SK-N-SH treated with all-trans-retinoic acid at 6 μM for 48 hours (cell line): ENCODE measurements at regions not wholly inside any gene's neighbourhood (a gene's known extent, or its start where the extent isn't known, plus 50 kb on each side); places are given as distances from the start of the nearest gene placed in this dataset.

ENCODE experiments used
- ATAC-seq: fragments of 200-7000 bp; cut with Tn5 transposase; 3 replicates; pipeline ENCODE4 v1.9.1; 2020; ENCODE audit warnings: mild to moderate bottlenecking, moderate library complexity
- ARNTL ChIP-seq: fragments of 450-650 bp; formaldehyde crosslinking; IDR thresholded peaks from 2 replicates; pipeline ENCODE4 v1.5.0; 2020; ENCODE audit warnings: low read depth, mild to moderate bottlenecking, moderate library complexity, borderline replicate concordance
- BACH2 ChIP-seq: fragments of 250-450 bp; sonication (Bioruptor Pico); IDR thresholded peaks from 2 replicates; pipeline ENCODE4 v1.9.0; 2021; ENCODE audit warnings: mild to moderate bottlenecking, borderline replicate concordance
- CSDC2 ChIP-seq: fragments of 250-450 bp; sonication (Bioruptor Pico); IDR thresholded peaks from 2 replicates; pipeline ENCODE4 v1.5.0; 2020; ENCODE audit warnings: mild to moderate bottlenecking, moderate library complexity
- ESRRG ChIP-seq: fragments of 250-450 bp; sonication (Bioruptor Pico); IDR thresholded peaks from 2 replicates; pipeline ENCODE4 v1.6.1; 2021; ENCODE audit warnings: mild to moderate bottlenecking
- GLIS3 ChIP-seq: fragments of 250-450 bp; sonication (Bioruptor Pico); IDR thresholded peaks from 2 replicates; pipeline ENCODE4 v1.5.0; 2020; ENCODE audit warnings: mild to moderate bottlenecking, moderate library complexity
- ISL1 ChIP-seq: fragments of 250-450 bp; sonication (Bioruptor Pico); IDR thresholded peaks from 2 replicates; pipeline ENCODE4 v2.1.2; 2022; ENCODE audit warnings: mild to moderate bottlenecking, moderate library complexity
- OSR1 ChIP-seq: fragments of 250-450 bp; sonication (Bioruptor Pico); IDR thresholded peaks from 2 replicates; pipeline ENCODE4 v1.8.0; 2022; ENCODE audit warnings: moderate library complexity, mild to moderate bottlenecking, inconsistent platforms
- PPARA ChIP-seq: fragments of 250-450 bp; sonication (Bioruptor Pico); IDR thresholded peaks from 2 replicates; pipeline ENCODE4 v1.5.0; 2020; ENCODE audit warnings: mild to moderate bottlenecking, borderline replicate concordance
- RARB ChIP-seq: fragments of 250-450 bp; sonication (Bioruptor Pico); IDR thresholded peaks from 2 replicates; pipeline ENCODE4 v1.8.0; 2021; ENCODE audit warnings: mild to moderate bottlenecking, moderate library complexity
- SNAI2 ChIP-seq: fragments of 250-450 bp; sonication (Bioruptor Pico); IDR thresholded peaks from 2 replicates; pipeline ENCODE4 v1.5.0; 2020; ENCODE audit warnings: mild to moderate bottlenecking, moderate library complexity
- TCF4 ChIP-seq: fragments of 250-450 bp; sonication (Bioruptor Pico); IDR thresholded peaks from 2 replicates; pipeline ENCODE4 v1.8.0; 2021; ENCODE audit warnings: mild to moderate bottlenecking, moderate library complexity, borderline replicate concordance
- TOX ChIP-seq: fragments of 250-450 bp; sonication (Bioruptor Pico); IDR thresholded peaks from 2 replicates; pipeline ENCODE4 v1.8.0; 2021; ENCODE audit warnings: mild to moderate bottlenecking, moderate library complexity, borderline replicate concordance
- ZC3H10 ChIP-seq: fragments of 250-450 bp; sonication (Bioruptor Pico); IDR thresholded peaks from 2 replicates; pipeline ENCODE4 v1.5.1; 2021; ENCODE audit warnings: mild to moderate bottlenecking, moderate library complexity
- ZFP3 ChIP-seq: fragments of 250-450 bp; sonication (Bioruptor Pico); IDR thresholded peaks from 2 replicates; pipeline ENCODE4 v1.5.0; 2020; ENCODE audit warnings: mild to moderate bottlenecking, moderate library complexity
- ZFP30 ChIP-seq: fragments of 450-650 bp; formaldehyde crosslinking; IDR thresholded peaks from 2 replicates; pipeline ENCODE4 v1.5.0; 2022; ENCODE audit warnings: mild to moderate bottlenecking, moderate library complexity
- ZNF565 ChIP-seq: fragments of 450-650 bp; formaldehyde crosslinking; conservative IDR thresholded peaks from 2 replicates; pipeline ENCODE4 v1.5.0; 2020; ENCODE audit warnings: low read depth, mild to moderate bottlenecking, moderate library complexity
- ZNF70 ChIP-seq: fragments of 450-650 bp; formaldehyde crosslinking; IDR thresholded peaks from 2 replicates; pipeline ENCODE4 v1.5.0; 2020; ENCODE audit warnings: mild to moderate bottlenecking, moderate library complexity
- TF ChIP-seq, protein P1 (sequence below): fragments of 250-450 bp; sonication (Bioruptor Pico); IDR thresholded peaks from 2 replicates; pipeline ENCODE4 v1.8.0; 2021; ENCODE audit warnings: low read depth, mild to moderate bottlenecking, moderate library complexity, borderline replicate concordance
- TF ChIP-seq, protein P2 (sequence below): fragments of 250-450 bp; sonication (Bioruptor Pico); IDR thresholded peaks from 2 replicates; pipeline ENCODE4 v1.5.1; 2020; ENCODE audit warnings: low read depth, mild to moderate bottlenecking, moderate library complexity
- TF ChIP-seq, protein P3 (sequence below): fragments of 250-450 bp; sonication (Bioruptor Pico); IDR thresholded peaks from 2 replicates; pipeline ENCODE4 v1.5.1; 2021; ENCODE audit warnings: mild to moderate bottlenecking, moderate library complexity
- TF ChIP-seq, protein P4 (sequence below): fragments of 250-450 bp; sonication (Bioruptor Pico); IDR thresholded peaks from 2 replicates; pipeline ENCODE4 v1.5.0; 2020; ENCODE audit warnings: mild to moderate bottlenecking, moderate library complexity

DNA sequence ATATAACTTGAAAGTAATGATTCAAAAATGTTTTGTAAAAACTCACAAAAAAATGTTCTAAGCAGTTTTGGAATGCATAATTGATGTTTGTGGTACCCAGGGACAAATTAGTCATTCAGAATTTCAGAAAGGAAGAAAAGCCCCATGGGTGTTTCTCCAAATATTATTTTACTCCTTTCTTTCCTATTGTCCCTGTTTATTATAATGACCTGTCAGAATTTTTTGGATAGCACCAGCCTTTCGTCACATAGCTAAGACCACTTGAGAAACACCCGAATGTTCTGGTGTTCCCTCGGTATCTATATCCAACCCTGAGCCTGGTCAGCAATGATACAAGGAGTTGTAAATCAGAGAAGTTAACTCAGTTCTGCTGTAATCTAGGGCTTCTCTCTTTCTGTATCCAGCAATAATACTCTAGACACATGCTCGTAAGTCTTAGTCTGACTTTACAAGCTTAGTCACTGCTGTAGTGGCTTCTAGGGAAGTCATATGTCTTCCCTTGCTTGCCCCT, 64.8 kb upstream of the MEOX2 start:
- no peak for TF ChIP-seq GLIS3
- no peak for TF ChIP-seq CSDC2 (CRISPR knock-in tag)
- no peak for TF ChIP-seq RARB (CRISPR knock-in tag)
- no peak for TF ChIP-seq ZNF565 (CRISPR knock-in tag)
- TF ChIP-seq ZC3H10 (CRISPR knock-in tag) = no peak
- no peak for TF ChIP-seq TOX (CRISPR knock-in tag)
- TF ChIP-seq ESRRG (CRISPR knock-in tag) = no peak
- no peak for TF ChIP-seq ISL1
- ATAC-seq = no peak

DNA sequence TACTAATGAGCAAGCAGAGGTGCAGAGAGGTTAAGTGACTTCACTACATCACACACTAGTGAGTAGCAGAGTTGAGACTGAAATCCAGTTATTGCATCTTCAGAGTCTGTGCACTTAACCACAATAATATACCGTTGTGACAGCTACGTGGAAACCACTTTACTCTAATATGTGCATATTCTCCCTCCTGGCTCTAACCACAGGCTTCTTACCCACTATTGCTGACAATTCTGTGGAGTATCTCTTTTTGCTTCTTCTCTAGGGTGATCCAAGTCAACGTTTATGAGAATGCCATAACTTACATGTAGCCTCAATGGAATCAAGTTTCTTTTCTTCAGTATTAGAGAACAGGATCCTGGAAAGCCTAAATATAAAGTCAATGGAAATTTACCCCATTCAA, 64.2 kb upstream of the MEOX2 start:
- TF ChIP-seq ZNF565 (CRISPR knock-in tag) = no peak
- TF ChIP-seq, protein P1, sequence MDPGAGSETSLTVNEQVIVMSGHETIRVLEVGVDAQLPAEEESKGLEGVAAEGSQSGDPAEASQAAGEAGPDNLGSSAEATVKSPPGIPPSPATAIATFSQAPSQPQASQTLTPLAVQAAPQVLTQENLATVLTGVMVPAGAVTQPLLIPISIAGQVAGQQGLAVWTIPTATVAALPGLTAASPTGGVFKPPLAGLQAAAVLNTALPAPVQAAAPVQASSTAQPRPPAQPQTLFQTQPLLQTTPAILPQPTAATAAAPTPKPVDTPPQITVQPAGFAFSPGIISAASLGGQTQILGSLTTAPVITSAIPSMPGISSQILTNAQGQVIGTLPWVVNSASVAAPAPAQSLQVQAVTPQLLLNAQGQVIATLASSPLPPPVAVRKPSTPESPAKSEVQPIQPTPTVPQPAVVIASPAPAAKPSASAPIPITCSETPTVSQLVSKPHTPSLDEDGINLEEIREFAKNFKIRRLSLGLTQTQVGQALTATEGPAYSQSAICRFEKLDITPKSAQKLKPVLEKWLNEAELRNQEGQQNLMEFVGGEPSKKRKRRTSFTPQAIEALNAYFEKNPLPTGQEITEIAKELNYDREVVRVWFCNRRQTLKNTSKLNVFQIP = no peak
- TF ChIP-seq, protein P2, sequence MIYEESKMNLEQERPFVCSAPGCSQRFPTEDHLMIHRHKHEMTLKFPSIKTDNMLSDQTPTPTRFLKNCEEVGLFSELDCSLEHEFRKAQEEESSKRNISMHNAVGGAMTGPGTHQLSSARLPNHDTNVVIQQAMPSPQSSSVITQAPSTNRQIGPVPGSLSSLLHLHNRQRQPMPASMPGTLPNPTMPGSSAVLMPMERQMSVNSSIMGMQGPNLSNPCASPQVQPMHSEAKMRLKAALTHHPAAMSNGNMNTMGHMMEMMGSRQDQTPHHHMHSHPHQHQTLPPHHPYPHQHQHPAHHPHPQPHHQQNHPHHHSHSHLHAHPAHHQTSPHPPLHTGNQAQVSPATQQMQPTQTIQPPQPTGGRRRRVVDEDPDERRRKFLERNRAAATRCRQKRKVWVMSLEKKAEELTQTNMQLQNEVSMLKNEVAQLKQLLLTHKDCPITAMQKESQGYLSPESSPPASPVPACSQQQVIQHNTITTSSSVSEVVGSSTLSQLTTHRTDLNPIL (CRISPR knock-in tag) = no peak
- TF ChIP-seq RARB (CRISPR knock-in tag) = no peak
- no peak for TF ChIP-seq TCF4
- no peak for TF ChIP-seq ZFP3 (CRISPR knock-in tag)
- TF ChIP-seq PPARA (CRISPR knock-in tag) = no peak
- TF ChIP-seq, protein P3, sequence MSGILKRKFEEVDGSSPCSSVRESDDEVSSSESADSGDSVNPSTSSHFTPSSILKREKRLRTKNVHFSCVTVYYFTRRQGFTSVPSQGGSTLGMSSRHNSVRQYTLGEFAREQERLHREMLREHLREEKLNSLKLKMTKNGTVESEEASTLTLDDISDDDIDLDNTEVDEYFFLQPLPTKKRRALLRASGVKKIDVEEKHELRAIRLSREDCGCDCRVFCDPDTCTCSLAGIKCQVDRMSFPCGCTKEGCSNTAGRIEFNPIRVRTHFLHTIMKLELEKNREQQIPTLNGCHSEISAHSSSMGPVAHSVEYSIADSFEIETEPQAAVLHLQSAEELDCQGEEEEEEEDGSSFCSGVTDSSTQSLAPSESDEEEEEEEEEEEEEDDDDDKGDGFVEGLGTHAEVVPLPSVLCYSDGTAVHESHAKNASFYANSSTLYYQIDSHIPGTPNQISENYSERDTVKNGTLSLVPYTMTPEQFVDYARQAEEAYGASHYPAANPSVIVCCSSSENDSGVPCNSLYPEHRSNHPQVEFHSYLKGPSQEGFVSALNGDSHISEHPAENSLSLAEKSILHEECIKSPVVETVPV (CRISPR knock-in tag) = no peak
- TF ChIP-seq, protein P4, sequence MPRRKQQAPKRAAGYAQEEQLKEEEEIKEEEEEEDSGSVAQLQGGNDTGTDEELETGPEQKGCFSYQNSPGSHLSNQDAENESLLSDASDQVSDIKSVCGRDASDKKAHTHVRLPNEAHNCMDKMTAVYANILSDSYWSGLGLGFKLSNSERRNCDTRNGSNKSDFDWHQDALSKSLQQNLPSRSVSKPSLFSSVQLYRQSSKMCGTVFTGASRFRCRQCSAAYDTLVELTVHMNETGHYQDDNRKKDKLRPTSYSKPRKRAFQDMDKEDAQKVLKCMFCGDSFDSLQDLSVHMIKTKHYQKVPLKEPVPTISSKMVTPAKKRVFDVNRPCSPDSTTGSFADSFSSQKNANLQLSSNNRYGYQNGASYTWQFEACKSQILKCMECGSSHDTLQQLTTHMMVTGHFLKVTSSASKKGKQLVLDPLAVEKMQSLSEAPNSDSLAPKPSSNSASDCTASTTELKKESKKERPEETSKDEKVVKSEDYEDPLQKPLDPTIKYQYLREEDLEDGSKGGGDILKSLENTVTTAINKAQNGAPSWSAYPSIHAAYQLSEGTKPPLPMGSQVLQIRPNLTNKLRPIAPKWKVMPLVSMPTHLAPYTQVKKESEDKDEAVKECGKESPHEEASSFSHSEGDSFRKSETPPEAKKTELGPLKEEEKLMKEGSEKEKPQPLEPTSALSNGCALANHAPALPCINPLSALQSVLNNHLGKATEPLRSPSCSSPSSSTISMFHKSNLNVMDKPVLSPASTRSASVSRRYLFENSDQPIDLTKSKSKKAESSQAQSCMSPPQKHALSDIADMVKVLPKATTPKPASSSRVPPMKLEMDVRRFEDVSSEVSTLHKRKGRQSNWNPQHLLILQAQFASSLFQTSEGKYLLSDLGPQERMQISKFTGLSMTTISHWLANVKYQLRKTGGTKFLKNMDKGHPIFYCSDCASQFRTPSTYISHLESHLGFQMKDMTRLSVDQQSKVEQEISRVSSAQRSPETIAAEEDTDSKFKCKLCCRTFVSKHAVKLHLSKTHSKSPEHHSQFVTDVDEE (CRISPR knock-in tag) = no peak
- TF ChIP-seq, all 23 proteins: peak for 0
- no peak for ATAC-seq

DNA sequence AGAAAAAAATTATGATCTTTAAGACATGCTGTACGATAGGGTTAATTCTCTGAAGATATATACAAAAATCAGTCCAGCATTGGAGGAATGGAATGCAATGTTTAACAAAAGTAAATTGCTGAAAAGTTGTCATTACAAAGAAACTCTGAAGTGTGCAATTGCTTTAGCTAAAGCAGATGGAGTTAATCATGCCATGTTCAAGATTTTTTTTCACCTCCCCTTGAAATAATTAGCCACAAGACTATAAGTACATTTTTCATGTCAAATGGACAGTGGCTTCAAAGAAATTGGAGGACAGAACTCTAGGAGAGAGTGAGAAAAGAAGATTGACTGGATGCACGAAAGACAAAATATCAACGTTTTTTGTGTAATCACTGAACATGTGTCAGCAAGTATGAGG, 63.1 kb upstream of the MEOX2 start:
- TF ChIP-seq ZFP30 (CRISPR knock-in tag) = no peak
- no peak for TF ChIP-seq PPARA (CRISPR knock-in tag)
- TF ChIP-seq TCF4 = no peak
- TF ChIP-seq, protein P1 = no peak
- no peak for TF ChIP-seq GLIS3
- no peak for TF ChIP-seq ZFP3 (CRISPR knock-in tag)
- TF ChIP-seq OSR1 (CRISPR knock-in tag) = no peak
- TF ChIP-seq BACH2 (CRISPR knock-in tag) = no peak
- no peak for TF ChIP-seq ZNF70
- no peak for ATAC-seq

DNA sequence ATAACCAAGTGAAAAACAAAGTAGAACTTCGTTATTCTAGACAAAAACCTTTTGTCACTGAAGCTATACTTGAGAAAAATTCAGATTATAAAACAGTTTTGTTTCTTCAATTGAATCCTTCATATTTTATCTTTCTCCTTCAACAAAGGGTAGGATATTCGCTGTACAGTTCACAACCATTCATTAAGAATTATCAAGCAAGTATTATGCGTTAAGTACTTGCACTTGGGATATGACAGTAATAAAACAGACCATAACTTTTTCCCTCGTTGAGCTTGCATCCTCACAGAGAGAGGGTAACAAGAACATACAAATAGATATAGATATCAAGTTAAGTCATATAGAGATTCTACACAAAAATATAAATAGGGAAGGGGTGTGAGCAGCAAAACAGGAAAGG, 61.2 kb upstream of the MEOX2 start:
- no peak for ATAC-seq
- no peak for TF ChIP-seq ZNF565 (CRISPR knock-in tag)
- no peak for TF ChIP-seq ZC3H10 (CRISPR knock-in tag)
- TF ChIP-seq, protein P1 = no peak
- TF ChIP-seq, protein P2 (CRISPR knock-in tag) = no peak
- TF ChIP-seq TCF4 = no peak
- TF ChIP-seq BACH2 (CRISPR knock-in tag) = no peak
- TF ChIP-seq, protein P3 (CRISPR knock-in tag) = no peak
- no peak for TF ChIP-seq ARNTL (CRISPR knock-in tag)
- TF ChIP-seq CSDC2 (CRISPR knock-in tag) = no peak
- no peak for TF ChIP-seq TOX (CRISPR knock-in tag)
- TF ChIP-seq OSR1 (CRISPR knock-in tag) = no peak
- TF ChIP-seq ISL1 = no peak
- TF ChIP-seq PPARA (CRISPR knock-in tag) = no peak
- no peak for TF ChIP-seq SNAI2 (CRISPR knock-in tag)
- no peak for TF ChIP-seq ESRRG (CRISPR knock-in tag)
- TF ChIP-seq ZFP30 (CRISPR knock-in tag) = no peak
- TF ChIP-seq ZFP3 (CRISPR knock-in tag) = no peak
